HEK293T (cell line): ENCODE measurements at regions not wholly inside any gene's neighbourhood (a gene's known extent, or its start where the extent isn't known, plus 50 kb on each side); places are given as distances from the start of the nearest gene placed in this dataset.

ENCODE experiments used
- SUZ12 ChIP-seq: fragments of 450-650 bp; IDR thresholded peaks from 2 replicates; pipeline ENCODE4 v1.6.1; 2016; ENCODE audit warnings: mild to moderate bottlenecking
- TARDBP ChIP-seq: fragments of 450-650 bp; IDR thresholded peaks from 2 replicates; pipeline ENCODE4 v1.6.1; 2016
- ZNF384 ChIP-seq: fragments of 450-650 bp; IDR thresholded peaks from 2 replicates; pipeline ENCODE4 v1.6.1; 2016

DNA sequence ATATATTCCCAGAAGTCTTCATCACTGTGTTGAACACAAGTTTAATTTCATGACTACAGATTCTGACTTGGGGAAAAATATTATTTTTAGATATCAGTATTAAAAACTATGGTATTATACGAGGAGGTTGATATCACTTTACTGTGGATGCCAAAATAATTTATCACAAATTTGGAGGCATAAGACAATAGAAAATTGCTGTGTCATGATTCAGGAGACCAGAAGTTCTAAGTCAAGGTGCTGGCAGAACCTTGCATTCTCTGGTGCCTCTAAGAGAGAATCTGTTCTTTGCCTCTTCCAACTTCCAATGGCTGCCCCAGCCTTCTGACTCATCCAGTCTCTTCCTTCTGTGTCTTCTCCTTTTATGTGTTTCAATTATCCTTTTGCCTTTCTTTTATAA is 325.0 kb upstream of the CNTN4 start:
- TF ChIP-seq SUZ12 (no peak), ZNF384 (no peak), TARDBP (no peak)
